ENCODE measurements at regions not wholly inside any gene's neighbourhood (a gene's known extent, or its start where the extent isn't known, plus 50 kb on each side); places are given as distances from the start of the nearest gene placed in this dataset.
"Not testable (repeated sequence)": the region's sequence is repeated elsewhere in the genome, so short reads cannot be mapped to it uniquely, and the experiment has no call there.

GRCh38 chr6:134663800-134664535 is 285.9 kb downstream of the ALDH8A1 start:
- POLR2A ChIA-PET (ENCODE audit: unreplicated experiment): interaction anchor here (0.6 kb wide), 1 partner anchor 9 kb away, joined by 4 read pairs; no protein-coding TSS in a partner anchor
- no peak for TF ChIP-seq CTCF (conservative IDR thresholded peaks at IDR 0.05)
- TF ChIP-seq EZH2 (IDR thresholded peaks at IDR 0.05; ENCODE audit: low read depth): no peak
- Histone ChIP-seq H3K79me2 (ENCODE audit: low read depth) (no peaks in the 10 kb centered on the region), H3K27me3 (ENCODE audit: insufficient read depth, low read depth) (no peaks in the 10 kb centered on the region), H3K4me2 (no peak overlapping the region), H3K36me3 (ENCODE audit: low read depth) (no peaks in the 10 kb centered on the region), H3F3A (ENCODE audit: insufficient read depth, low read depth) (no peaks in the 10 kb centered on the region), H2AFZ (no peak overlapping the region), H3K9me3 (ENCODE audit: insufficient read depth, low read depth) (no peaks in the 10 kb centered on the region), H4K20me1 (ENCODE audit: insufficient read depth) (no peaks in the 10 kb centered on the region), H3K4me1 (replicated peaks; ENCODE audit: insufficient read depth) (peaks cover 5% of the 10 kb centered on the region; the same call in 1 of the 2 replicates), H3K4me3 (no peak overlapping the region), H3K9me2 (ENCODE audit: insufficient read depth) (no peaks in the 10 kb centered on the region), H3K27ac (no peak overlapping the region)
- intact Hi-C loops (cut with micrococcal nuclease; ENCODE audit: unreplicated experiment): no loop called here
- no TSS peak for BruUV-seq (replicated peaks)
- no peak for DNase-seq
- CTCF ChIA-PET: interaction anchor here (0.8 kb wide), 1 partner anchor 1625 kb away, joined by 3 read pairs; no protein-coding TSS in a partner anchor

- CTCF ChIA-PET: no interaction called here
Measured at GRCh38 chr6:134663356-134663755, 286.5 kb downstream of the ALDH8A1 start.

GRCh38 chr6:134662077-134662700 is 287.7 kb downstream of the ALDH8A1 start:
- intact Hi-C loops (cut with micrococcal nuclease; ENCODE audit: unreplicated experiment): no loop called here
- no peaks in the 10 kb centered on the region for H3K9me2 ChIP-seq (ENCODE audit: insufficient read depth)
- H4K20me1 ChIP-seq (ENCODE audit: insufficient read depth): no peaks in the 10 kb centered on the region
- H3K27ac ChIP-seq: no peak overlapping the region
- no peak overlapping the region for H2AFZ ChIP-seq
- TF ChIP-seq CTCF (conservative IDR thresholded peaks at IDR 0.05): no peak
- TF ChIP-seq EZH2 (IDR thresholded peaks at IDR 0.05; ENCODE audit: low read depth): no peak
- ChIA-PET POLR2A (ENCODE audit: unreplicated experiment) (no interaction called here), CTCF (interaction anchor here (0.7 kb wide), 1 partner anchor 123 kb away, joined by 3 read pairs; no protein-coding TSS in a partner anchor)
- DNase-seq: no peak
- no peaks in the 10 kb centered on the region for H3K79me2 ChIP-seq (ENCODE audit: low read depth)
- H3K36me3 ChIP-seq (ENCODE audit: low read depth): no peaks in the 10 kb centered on the region
- no peaks in the 10 kb centered on the region for H3K9me3 ChIP-seq (ENCODE audit: insufficient read depth, low read depth)
- BruUV-seq (replicated peaks): no TSS peak
- H3K4me2 ChIP-seq: no peak overlapping the region
- peaks cover 14% of the 10 kb centered on the region for H3K4me1 ChIP-seq (replicated peaks; ENCODE audit: insufficient read depth)
- no peaks in the 10 kb centered on the region for H3F3A ChIP-seq (ENCODE audit: insufficient read depth, low read depth)
- H3K27me3 ChIP-seq (ENCODE audit: insufficient read depth, low read depth): no peaks in the 10 kb centered on the region
- no peak overlapping the region for H3K4me3 ChIP-seq

More at GRCh38 chr6:134663356-134663755, 286.5 kb downstream of the ALDH8A1 start:
- TF ChIP-seq EZH2 (IDR thresholded peaks at IDR 0.05; ENCODE audit: low read depth): no peak
- TF ChIP-seq CTCF (conservative IDR thresholded peaks at IDR 0.05): no peak
- no peaks in the 10 kb centered on the region for H3K79me2 ChIP-seq (ENCODE audit: low read depth)
- POLR2A ChIA-PET (ENCODE audit: unreplicated experiment): no interaction called here
- no peak overlapping the region for H3K27ac ChIP-seq
- no peak overlapping the region for H3K4me3 ChIP-seq
- no peaks in the 10 kb centered on the region for H3K9me2 ChIP-seq (ENCODE audit: insufficient read depth)
- no TSS peak for BruUV-seq (replicated peaks)
- no peaks in the 10 kb centered on the region for H3K9me3 ChIP-seq (ENCODE audit: insufficient read depth, low read depth)
- intact Hi-C loops (cut with micrococcal nuclease; ENCODE audit: unreplicated experiment): no loop called here
- no peak for DNase-seq
- H3K4me2 ChIP-seq: no peak overlapping the region
- H3F3A ChIP-seq (ENCODE audit: insufficient read depth, low read depth): no peaks in the 10 kb centered on the region
- no peaks in the 10 kb centered on the region for H3K27me3 ChIP-seq (ENCODE audit: insufficient read depth, low read depth)
- H2AFZ ChIP-seq: no peak overlapping the region
- peaks cover 9% of the 10 kb centered on the region for H3K4me1 ChIP-seq (replicated peaks; ENCODE audit: insufficient read depth)
- H3K36me3 ChIP-seq (ENCODE audit: low read depth): no peaks in the 10 kb centered on the region
- H4K20me1 ChIP-seq (ENCODE audit: insufficient read depth): no peaks in the 10 kb centered on the region

- H3K27me3 ChIP-seq (ENCODE audit: insufficient read depth, low read depth); H3K9me2 ChIP-seq (ENCODE audit: insufficient read depth); BruUV-seq (replicated peaks); H3K79me2 ChIP-seq (ENCODE audit: low read depth); H3K4me2 ChIP-seq; H3K9me3 ChIP-seq (ENCODE audit: insufficient read depth, low read depth); H3K4me3 ChIP-seq; intact Hi-C loops (cut with micrococcal nuclease; ENCODE audit: unreplicated experiment); H3K4me1 ChIP-seq (replicated peaks; ENCODE audit: insufficient read depth); H3K36me3 ChIP-seq (ENCODE audit: low read depth); H4K20me1 ChIP-seq (ENCODE audit: insufficient read depth); H2AFZ ChIP-seq; POLR2A ChIA-PET (ENCODE audit: unreplicated experiment); H3F3A ChIP-seq (ENCODE audit: insufficient read depth, low read depth); H3K27ac ChIP-seq; DNase-seq; CTCF ChIA-PET: not testable (repeated sequence)
Measured at GRCh38 chr6:134659885-134660284, 290.0 kb downstream of the ALDH8A1 start.
